ENCODE measurements at regions not wholly inside any gene's neighbourhood (a gene's known extent, or its start where the extent isn't known, plus 50 kb on each side); places are given as distances from the start of the nearest gene placed in this dataset.

DNA sequence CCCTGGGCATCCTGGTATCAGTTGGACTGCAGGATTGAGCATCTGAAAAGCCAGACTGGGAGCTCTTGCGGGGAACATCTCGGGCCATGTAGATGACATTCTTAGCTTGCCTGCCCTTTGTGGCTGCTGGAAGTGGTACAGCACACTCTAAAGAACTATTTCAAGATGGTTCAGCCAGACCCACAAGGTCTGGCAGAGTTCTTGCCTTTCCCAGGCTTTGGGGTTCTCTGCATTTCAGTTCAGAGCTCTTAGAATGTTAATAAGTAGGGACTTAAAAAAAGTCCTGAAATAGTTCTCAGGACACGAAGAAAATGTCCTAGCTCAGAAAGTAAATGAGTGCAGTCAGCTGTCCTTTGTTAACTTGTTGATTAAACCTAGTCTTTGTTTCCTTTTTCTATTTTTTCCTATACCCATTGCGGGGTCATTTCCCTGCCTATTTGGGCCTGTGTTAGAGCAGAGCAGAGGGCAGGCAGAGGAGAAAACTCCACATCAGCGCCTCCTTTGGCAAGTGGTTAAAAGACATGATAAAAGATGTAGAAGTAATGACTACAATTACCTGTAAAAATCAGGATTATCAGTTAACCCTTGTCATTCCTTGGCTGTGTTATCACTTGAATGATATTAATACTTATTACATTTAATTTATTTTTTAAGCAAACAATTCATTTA lies 291.5 kb downstream of the ZSWIM6 start:
- no peaks in the 10 kb centered on the region for H3K27me3 Mint-ChIP-seq (ENCODE audit: low read depth)
- no peak for DNase-seq (ENCODE audit: low spot score in 2 of 2, unreplicated experiment in 2 of 2)
- H3K4me1 Mint-ChIP-seq = peaks cover 16% of the 10 kb centered on the region
- no peaks in the 10 kb centered on the region for H3K36me3 Mint-ChIP-seq
- peaks cover 3% of the 10 kb centered on the region for H3K9me3 Mint-ChIP-seq
- H3K27ac Mint-ChIP-seq = no peak overlapping the region
- TF ChIP-seq CTCF (IDR thresholded peaks at IDR 0.05; ENCODE audit: unreplicated experiment) = no peak
- H3K4me3 Mint-ChIP-seq = no peak overlapping the region

DNA sequence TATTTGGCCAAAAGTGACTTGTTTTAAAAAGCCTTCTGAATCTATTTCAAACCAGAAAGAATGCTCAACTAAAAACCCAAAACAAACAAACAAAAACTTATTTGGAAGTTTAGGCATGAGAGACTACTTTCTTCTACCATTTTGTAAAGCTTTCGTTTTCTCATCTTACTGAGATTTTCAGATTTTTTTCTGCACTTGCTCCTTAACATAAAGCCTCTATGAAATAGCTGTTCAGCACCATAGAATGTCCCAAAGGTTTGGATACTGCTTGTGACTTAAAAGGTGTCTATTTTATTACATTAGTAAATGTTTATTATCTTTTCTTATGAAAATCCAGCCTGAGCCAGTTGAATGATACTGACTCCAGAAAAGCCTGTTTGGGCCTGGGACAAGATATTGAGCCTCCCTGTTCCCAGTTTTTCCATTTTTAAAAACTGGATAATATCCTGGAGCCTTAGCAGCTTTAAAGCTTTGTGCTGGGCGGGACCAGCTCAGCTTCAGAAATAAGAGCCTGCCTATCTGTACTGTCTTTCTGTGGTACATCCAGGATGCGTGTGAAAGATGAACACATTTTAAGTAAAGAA lies 292.6 kb downstream of the ZSWIM6 start:
- TF ChIP-seq CTCF (IDR thresholded peaks at IDR 0.05; ENCODE audit: unreplicated experiment) = no peak
- H3K4me3 Mint-ChIP-seq = peak overlapping the region; percentile 75

DNA sequence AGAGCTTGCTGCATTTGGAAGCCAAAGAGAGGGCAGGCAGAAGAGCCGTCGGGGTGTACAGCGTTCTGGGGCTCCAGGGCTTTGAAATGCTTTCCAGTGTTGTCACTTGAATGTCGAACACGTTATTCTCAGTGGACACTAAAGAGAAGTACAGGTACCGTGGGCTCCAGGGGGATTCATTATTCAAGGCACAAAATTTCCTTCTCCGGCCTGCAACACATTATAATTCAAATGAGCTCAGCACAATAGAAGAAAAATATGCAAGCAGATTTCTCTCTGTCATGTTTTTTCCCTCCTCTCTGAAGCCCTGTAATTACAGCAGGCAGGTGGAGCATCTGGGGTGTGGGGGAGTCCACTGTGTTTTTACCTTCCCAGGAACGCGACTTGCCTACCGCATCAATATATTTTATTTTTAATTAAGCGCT lies 293.1 kb downstream of the ZSWIM6 start:
- Mint-ChIP-seq H3K9me3 (peaks cover 11% of the 10 kb centered on the region), H3K27me3 (ENCODE audit: low read depth) (no peaks in the 10 kb centered on the region), H3K4me1 (peaks cover 16% of the 10 kb centered on the region), H3K4me3 (peak overlapping the region; percentile 75), H3K36me3 (no peaks in the 10 kb centered on the region), H3K27ac (peak overlapping the region; percentile 67)
- no peak for DNase-seq (ENCODE audit: low spot score in 2 of 2, unreplicated experiment in 2 of 2)
- no peak for TF ChIP-seq CTCF (IDR thresholded peaks at IDR 0.05; ENCODE audit: unreplicated experiment)

More for the DNA sequence above, 292.6 kb downstream of the ZSWIM6 start:
- H3K4me1 Mint-ChIP-seq = peaks cover 16% of the 10 kb centered on the region
- no peaks in the 10 kb centered on the region for H3K27me3 Mint-ChIP-seq (ENCODE audit: low read depth)
- no peaks in the 10 kb centered on the region for H3K36me3 Mint-ChIP-seq
- H3K27ac Mint-ChIP-seq = peak overlapping the region; percentile 67
- peaks cover 11% of the 10 kb centered on the region for H3K9me3 Mint-ChIP-seq
- no peak for DNase-seq (ENCODE audit: low spot score in 2 of 2, unreplicated experiment in 2 of 2)

DNA sequence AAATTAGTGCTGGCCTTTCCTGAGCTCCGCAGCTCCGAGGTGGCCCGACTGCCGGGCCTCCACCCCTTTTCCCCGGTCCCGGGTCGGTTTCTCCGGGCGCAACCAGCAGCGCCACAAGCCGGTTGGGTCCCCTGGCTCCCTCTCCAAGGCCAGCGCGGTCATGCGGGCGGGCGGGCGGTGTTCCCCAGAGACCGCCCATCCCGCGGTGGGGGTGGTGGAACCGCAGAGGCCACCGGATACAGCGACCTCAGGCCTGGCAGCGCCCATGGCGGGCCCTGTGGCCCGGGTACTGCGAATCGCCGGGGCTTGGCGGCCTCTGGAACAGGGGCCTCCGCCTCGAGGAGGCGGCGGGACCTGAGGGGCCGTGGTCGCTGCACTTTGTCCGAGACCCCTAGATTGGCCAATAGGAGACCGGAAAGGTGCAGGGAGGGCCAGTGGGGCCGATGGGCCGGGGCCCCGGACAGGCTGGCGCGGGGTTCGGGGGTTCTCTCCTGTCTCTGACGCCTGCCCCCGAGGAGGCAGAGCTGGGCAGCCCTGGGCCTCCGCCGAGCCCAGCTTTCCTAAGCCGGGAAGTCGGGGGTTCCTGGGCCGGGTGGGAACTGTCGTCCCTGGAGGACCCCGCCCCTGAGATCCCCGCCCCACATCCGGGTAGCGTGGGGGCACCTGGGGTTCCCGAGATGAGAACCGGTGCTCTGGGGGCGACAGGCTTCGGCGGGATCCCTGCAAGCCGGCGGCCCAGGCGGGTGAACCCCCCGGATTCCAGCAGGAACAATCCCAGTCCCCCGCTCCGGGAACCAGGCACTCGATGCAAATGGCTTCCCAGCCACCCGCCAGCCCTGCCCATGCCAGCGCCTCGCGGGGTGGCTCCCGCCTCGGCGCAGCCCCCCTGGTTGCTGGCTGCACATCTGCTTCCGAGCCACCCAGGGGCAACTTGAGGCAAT lies 293.9 kb downstream of the ZSWIM6 start:
- H3K4me1 Mint-ChIP-seq = peaks cover 15% of the 10 kb centered on the region
- peak overlapping the region; percentile 67 for H3K27ac Mint-ChIP-seq
- DNase-seq (ENCODE audit: low spot score in 2 of 2, unreplicated experiment in 2 of 2) = peak; percentile 34 to 61
- no peaks in the 10 kb centered on the region for H3K27me3 Mint-ChIP-seq (ENCODE audit: low read depth)
- no peaks in the 10 kb centered on the region for H3K36me3 Mint-ChIP-seq
- peak overlapping the region; percentile 75 for H3K4me3 Mint-ChIP-seq
- peaks cover 11% of the 10 kb centered on the region for H3K9me3 Mint-ChIP-seq
- no peak for TF ChIP-seq CTCF (IDR thresholded peaks at IDR 0.05; ENCODE audit: unreplicated experiment)

DNA sequence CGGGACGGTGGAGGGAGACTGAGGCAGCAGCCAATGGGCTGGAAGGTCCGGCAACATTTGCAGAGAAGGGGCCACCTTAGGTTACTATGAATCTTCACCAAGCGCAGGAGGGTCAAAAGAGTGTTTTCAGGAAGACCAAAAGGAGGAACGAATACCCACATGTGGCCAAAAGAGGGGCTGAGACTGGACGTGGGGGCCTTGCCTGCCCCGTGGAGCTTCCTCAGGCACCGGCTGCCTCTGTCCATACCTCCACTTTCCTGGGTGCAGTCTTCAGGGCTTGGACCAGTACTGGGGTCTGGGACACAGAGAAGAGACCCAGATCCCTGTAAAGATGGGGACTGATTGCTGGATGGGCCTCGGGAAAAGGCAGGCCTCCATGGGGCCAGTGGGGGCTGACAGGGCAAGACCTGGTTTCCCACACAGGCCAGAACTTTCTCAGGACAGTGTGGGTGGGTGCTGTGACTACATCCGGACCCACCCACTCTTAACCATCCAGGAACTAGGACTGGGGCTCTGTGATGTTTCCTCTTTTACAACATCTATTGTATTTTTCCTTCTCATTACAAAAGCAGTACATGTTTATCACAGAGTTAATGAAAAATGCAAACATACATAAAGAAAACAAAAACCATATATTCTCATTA lies 294.7 kb downstream of the ZSWIM6 start:
- Mint-ChIP-seq H3K4me3 (peak overlapping the region; percentile 75), H3K27me3 (ENCODE audit: low read depth) (no peaks in the 10 kb centered on the region), H3K36me3 (no peaks in the 10 kb centered on the region), H3K27ac (peak overlapping the region; percentile 50), H3K9me3 (peaks cover 11% of the 10 kb centered on the region), H3K4me1 (peaks cover 17% of the 10 kb centered on the region)
- TF ChIP-seq CTCF (IDR thresholded peaks at IDR 0.05; ENCODE audit: unreplicated experiment) = no peak
- no peak for DNase-seq (ENCODE audit: low spot score in 2 of 2, unreplicated experiment in 2 of 2)

Data from mesothelial cell of epicardium (in vitro differentiated cells).